K562 (cell line): ENCODE measurements at regions not wholly inside any gene's neighbourhood (a gene's known extent, or its start where the extent isn't known, plus 50 kb on each side); places are given as distances from the start of the nearest gene placed in this dataset.

Source experiments
- EZH2 ChIP-seq: IDR thresholded peaks from 2 replicates; pipeline ENCODE4 v1.6.1; 2012; ENCODE audit warnings: low read depth, mild to moderate bottlenecking, inconsistent platforms, low read length, borderline replicate concordance
- POLR2H ChIP-seq: IDR thresholded peaks from 2 replicates; pipeline ENCODE4 v1.6.1; 2016; ENCODE audit warnings: missing genetic modification characterization, low read depth, mild to moderate bottlenecking, control low read depth, missing compliant biosample characterization, moderate library complexity

DNA sequence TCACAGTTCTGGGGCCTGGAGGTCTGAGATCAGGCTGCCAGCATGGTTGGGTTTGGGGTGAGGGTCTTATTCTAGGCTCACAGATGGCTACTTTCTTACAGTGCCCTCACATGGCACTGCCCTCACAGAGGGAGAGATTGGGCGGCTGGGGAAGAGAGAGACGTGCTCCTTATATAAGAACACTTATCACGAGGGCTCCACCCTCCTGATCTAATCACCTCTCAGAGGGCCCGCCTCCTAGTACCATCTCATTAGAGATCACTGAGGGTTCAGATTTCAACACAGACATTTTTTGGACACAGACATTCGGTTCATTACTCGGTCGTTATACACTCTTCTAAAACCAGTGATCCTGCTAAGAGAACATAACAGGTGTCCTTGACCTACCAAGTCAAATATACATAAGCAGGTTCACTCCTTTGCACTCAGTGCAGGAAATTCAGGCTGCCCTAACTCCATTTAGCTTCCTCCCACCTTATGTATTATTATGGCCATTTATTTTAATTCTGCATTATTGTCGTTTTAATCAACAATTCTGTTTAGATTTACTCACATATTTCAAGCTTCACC is 121.7 kb downstream of the ICE1 start:
- TF ChIP-seq POLR2H (no peak), EZH2 (no peak)
